ENCODE measurements at regions not wholly inside any gene's neighbourhood (a gene's known extent, or its start where the extent isn't known, plus 50 kb on each side); places are given as distances from the start of the nearest gene placed in this dataset.

DNA sequence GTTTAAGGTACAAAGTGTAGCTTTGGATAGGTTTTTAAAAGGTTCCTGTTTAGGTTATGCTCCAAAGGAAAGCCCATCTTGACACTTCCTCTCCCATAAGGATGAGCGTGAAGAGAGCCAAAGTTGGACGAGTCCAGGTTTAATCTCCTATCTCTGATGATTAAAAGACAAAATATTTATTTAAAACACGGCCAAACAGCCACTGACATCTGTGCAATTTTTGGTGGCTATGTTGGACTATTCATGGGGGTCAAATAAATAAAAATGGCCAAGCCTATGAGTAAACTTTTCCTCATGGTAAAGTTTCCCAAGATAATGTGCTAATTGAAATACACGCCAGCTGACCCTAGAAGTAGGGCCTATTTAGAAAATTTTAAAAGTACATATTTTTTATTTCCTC is 69.0 kb upstream of the DOCK9 start:
- no peak overlapping the region for H3K27ac Mint-ChIP-seq
- peaks cover 41% of the 10 kb centered on the region for H3K4me1 Mint-ChIP-seq
- no peak overlapping the region for H3K4me3 Mint-ChIP-seq
- no peaks in the 10 kb centered on the region for H3K27me3 Mint-ChIP-seq (ENCODE audit: low read depth)
- TF ChIP-seq, protein P1, sequence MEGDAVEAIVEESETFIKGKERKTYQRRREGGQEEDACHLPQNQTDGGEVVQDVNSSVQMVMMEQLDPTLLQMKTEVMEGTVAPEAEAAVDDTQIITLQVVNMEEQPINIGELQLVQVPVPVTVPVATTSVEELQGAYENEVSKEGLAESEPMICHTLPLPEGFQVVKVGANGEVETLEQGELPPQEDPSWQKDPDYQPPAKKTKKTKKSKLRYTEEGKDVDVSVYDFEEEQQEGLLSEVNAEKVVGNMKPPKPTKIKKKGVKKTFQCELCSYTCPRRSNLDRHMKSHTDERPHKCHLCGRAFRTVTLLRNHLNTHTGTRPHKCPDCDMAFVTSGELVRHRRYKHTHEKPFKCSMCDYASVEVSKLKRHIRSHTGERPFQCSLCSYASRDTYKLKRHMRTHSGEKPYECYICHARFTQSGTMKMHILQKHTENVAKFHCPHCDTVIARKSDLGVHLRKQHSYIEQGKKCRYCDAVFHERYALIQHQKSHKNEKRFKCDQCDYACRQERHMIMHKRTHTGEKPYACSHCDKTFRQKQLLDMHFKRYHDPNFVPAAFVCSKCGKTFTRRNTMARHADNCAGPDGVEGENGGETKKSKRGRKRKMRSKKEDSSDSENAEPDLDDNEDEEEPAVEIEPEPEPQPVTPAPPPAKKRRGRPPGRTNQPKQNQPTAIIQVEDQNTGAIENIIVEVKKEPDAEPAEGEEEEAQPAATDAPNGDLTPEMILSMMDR (IDR thresholded peaks at IDR 0.05; ENCODE audit: unreplicated experiment in 3 of 3), result no peak
- H3K9me3 Mint-ChIP-seq, result no peaks in the 10 kb centered on the region
- H3K36me3 Mint-ChIP-seq (ENCODE audit: low read depth), result no peaks in the 10 kb centered on the region

- no peak overlapping the region for H3K27ac Mint-ChIP-seq
- H3K36me3 Mint-ChIP-seq (ENCODE audit: low read depth), result no peaks in the 10 kb centered on the region
- H3K4me1 Mint-ChIP-seq, result peaks cover 55% of the 10 kb centered on the region
- H3K27me3 Mint-ChIP-seq (ENCODE audit: low read depth), result no peaks in the 10 kb centered on the region
- no peak overlapping the region for H3K4me3 Mint-ChIP-seq
- TF ChIP-seq, protein P1 (IDR thresholded peaks at IDR 0.05; ENCODE audit: unreplicated experiment in 3 of 3), result no peak
- no peaks in the 10 kb centered on the region for H3K9me3 Mint-ChIP-seq
Measured at GRCh38 chr13:99050983-99051488, 73.2 kb upstream of the DOCK9 start.

DNA sequence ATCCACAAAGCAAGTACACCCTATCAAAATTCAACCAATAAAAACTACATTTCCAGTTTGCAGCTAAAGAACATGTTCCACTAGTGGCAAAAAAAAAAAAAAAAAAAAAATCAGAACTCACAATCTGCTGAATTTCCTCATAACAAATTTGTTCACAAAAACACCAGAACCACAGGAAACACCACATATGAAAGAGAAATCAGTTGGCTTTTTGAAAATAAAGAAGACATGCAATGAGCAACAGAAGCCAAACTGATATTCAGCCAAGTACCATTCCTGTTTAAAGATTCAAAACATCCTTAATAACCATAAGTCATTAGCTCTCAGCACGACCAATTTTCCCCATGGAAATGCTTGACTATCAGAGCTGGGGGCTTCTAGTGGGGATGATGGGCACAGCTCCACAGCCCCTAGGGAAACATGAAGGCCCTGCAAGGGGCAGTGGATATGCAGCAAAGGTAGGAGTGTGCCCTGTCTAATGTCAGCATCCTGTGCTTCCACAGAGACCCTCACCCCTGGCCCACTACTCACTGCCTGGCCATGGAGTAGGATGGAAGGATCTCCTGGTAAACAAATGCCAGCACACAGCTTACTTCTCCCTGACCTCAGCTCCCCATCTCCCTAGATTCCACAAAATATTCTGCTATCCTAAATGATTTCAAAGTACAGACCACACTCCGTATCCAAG is 74.0 kb upstream of the DOCK9 start:
- TF ChIP-seq, protein P1 (IDR thresholded peaks at IDR 0.05; ENCODE audit: unreplicated experiment in 3 of 3), result no peak
- Mint-ChIP-seq H3K27me3 (ENCODE audit: low read depth) (no peaks in the 10 kb centered on the region), H3K36me3 (ENCODE audit: low read depth) (no peaks in the 10 kb centered on the region), H3K9me3 (no peaks in the 10 kb centered on the region), H3K4me3 (no peak overlapping the region), H3K4me1 (peaks cover 53% of the 10 kb centered on the region), H3K27ac (no peak overlapping the region)

DNA sequence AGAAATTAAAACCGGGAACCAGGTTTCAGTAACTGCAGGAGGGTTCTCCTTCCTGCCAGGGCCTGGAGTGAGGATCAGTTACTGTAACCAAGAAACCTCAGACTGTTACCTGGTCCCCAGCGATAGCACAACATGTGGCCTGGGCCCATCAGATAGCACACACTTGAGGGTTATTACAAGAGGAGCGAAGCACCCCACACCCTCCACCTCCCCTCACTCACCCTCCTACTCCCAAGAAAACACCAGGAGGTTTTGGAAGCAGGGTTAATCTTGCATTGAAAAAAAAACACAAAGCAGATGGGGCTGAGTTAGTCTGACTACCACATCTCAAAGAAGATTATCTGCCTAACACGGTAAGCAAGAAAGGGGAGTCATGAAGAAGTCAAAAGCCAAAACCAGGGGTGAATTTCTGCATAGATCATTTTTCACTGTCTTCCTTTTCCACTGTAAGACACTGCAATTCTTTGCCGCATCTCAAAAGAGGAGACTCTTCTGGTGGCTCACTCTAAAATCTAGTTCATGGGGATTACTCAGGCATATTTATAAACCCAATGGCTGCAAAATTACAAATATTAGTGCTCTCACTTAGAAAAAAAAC is 75.9 kb upstream of the DOCK9 start:
- no peak overlapping the region for H3K4me3 Mint-ChIP-seq
- no peak overlapping the region for H3K27ac Mint-ChIP-seq
- TF ChIP-seq, protein P1 (IDR thresholded peaks at IDR 0.05; ENCODE audit: unreplicated experiment in 3 of 3), result no peak
- no peaks in the 10 kb centered on the region for H3K9me3 Mint-ChIP-seq
- H3K27me3 Mint-ChIP-seq (ENCODE audit: low read depth), result peaks cover 1% of the 10 kb centered on the region
- H3K4me1 Mint-ChIP-seq, result peaks cover 54% of the 10 kb centered on the region
- H3K36me3 Mint-ChIP-seq (ENCODE audit: low read depth), result no peaks in the 10 kb centered on the region

GRCh38 chr13:99055281-99055680 is 77.4 kb upstream of the DOCK9 start:
- Mint-ChIP-seq H3K9me3 (no peaks in the 10 kb centered on the region), H3K4me1 (peaks cover 58% of the 10 kb centered on the region), H3K36me3 (ENCODE audit: low read depth) (no peaks in the 10 kb centered on the region), H3K4me3 (no peak overlapping the region), H3K27me3 (ENCODE audit: low read depth) (peaks cover 5% of the 10 kb centered on the region), H3K27ac (peak overlapping the region; percentile 30 to 78 (median 60))
- TF ChIP-seq, protein P1 (IDR thresholded peaks at IDR 0.05; ENCODE audit: unreplicated experiment in 3 of 3), result no peak
